GM18858 (cell line): ENCODE measurements at regions not wholly inside any gene's neighbourhood (a gene's known extent, or its start where the extent isn't known, plus 50 kb on each side); places are given as distances from the start of the nearest gene placed in this dataset.

ENCODE experiments used
- ATAC-seq: cut with Tn5 transposase; IDR thresholded peaks from one replicate; pipeline ENCODE4 v1.9.1; 2021; ENCODE audit not compliant: unreplicated experiment

- ATAC-seq, result no peak
Measured at GRCh38 chr16:56093055-56093454, 98.2 kb upstream of the GNAO1 start.

GRCh38 chr16:56090076-56090475, 101.2 kb upstream of the GNAO1 start:
- ATAC-seq, result no peak

- no peak for ATAC-seq
Measured at GRCh38 chr16:56087626-56088025, 103.7 kb upstream of the GNAO1 start.

- no peak for ATAC-seq
Measured at GRCh38 chr16:56081371-56081770, 109.9 kb upstream of the GNAO1 start.

GRCh38 chr16:56075732-56076388, 115.4 kb upstream of the GNAO1 start:
- ATAC-seq, result no peak

GRCh38 chr16:56073508-56073907, 117.8 kb upstream of the GNAO1 start:
- no peak for ATAC-seq

- ATAC-seq, result no peak
Measured at GRCh38 chr16:56072096-56072495, 119.2 kb upstream of the GNAO1 start.

GRCh38 chr16:56068816-56069215, 122.5 kb upstream of the GNAO1 start:
- ATAC-seq, result no peak

GRCh38 chr16:56068314-56068713, 123.0 kb upstream of the GNAO1 start:
- ATAC-seq, result no peak

GRCh38 chr16:56067406-56067805, 123.9 kb upstream of the GNAO1 start:
- no peak for ATAC-seq

GRCh38 chr16:56066617-56067016, 124.7 kb upstream of the GNAO1 start:
- no peak for ATAC-seq

- ATAC-seq, result no peak
Measured at GRCh38 chr16:56063111-56063510, 128.2 kb upstream of the GNAO1 start.

- no peak for ATAC-seq
Measured at GRCh38 chr16:56057151-56057550, 134.1 kb upstream of the GNAO1 start.

- ATAC-seq, result no peak
Measured at GRCh38 chr16:56050916-56051315, 140.4 kb upstream of the GNAO1 start.

GRCh38 chr16:56048425-56049105, 142.7 kb upstream of the GNAO1 start:
- ATAC-seq, result peak; percentile 90

- no peak for ATAC-seq
Measured at GRCh38 chr16:56047307-56048234, 143.7 kb upstream of the GNAO1 start.

GRCh38 chr16:56042416-56042815, 148.9 kb upstream of the GNAO1 start:
- ATAC-seq, result no peak

- ATAC-seq, result no peak
Measured at GRCh38 chr16:56041556-56042140, 149.6 kb upstream of the GNAO1 start.

- ATAC-seq, result no peak
Measured at GRCh38 chr16:56038564-56039098, 152.7 kb upstream of the GNAO1 start.

- no peak for ATAC-seq
Measured at GRCh38 chr16:56032072-56032471, 156.9 kb upstream of the CES5A start.

- ATAC-seq, result no peak
Measured at GRCh38 chr16:56029026-56029425, 153.9 kb upstream of the CES5A start.
